ENCODE measurements at regions not wholly inside any gene's neighbourhood (a gene's known extent, or its start where the extent isn't known, plus 50 kb on each side); places are given as distances from the start of the nearest gene placed in this dataset.

GRCh38 chr11:69971741-69972140 is 106.4 kb upstream of the ANO1 start:
- DNase-seq (ENCODE audit: low read depth): no peak

- no peak for DNase-seq (ENCODE audit: low read depth)
These were observed 105.7 kb upstream of the ANO1 start for GRCh38 chr11:69972351-69972802.

GRCh38 chr11:69974528-69974927 is 103.6 kb upstream of the ANO1 start:
- no peak for DNase-seq (ENCODE audit: low read depth)

GRCh38 chr11:69975822-69976221 is 102.3 kb upstream of the ANO1 start:
- no peak for DNase-seq (ENCODE audit: low read depth)

- DNase-seq (ENCODE audit: low read depth): no peak
These were observed 101.3 kb upstream of the ANO1 start for GRCh38 chr11:69976794-69977193.

GRCh38 chr11:69977951-69978350 is 100.2 kb upstream of the ANO1 start:
- DNase-seq (ENCODE audit: low read depth): no peak

- DNase-seq (ENCODE audit: low read depth): no peak
These were observed 99.1 kb upstream of the ANO1 start for GRCh38 chr11:69978841-69979614.

- no peak for DNase-seq (ENCODE audit: low read depth)
These were observed 98.5 kb upstream of the ANO1 start for GRCh38 chr11:69979632-69980031.

- DNase-seq (ENCODE audit: low read depth): no peak
These were observed 96.9 kb upstream of the ANO1 start for GRCh38 chr11:69981119-69981784.

- DNase-seq (ENCODE audit: low read depth): no peak
These were observed 95.2 kb upstream of the ANO1 start for GRCh38 chr11:69982690-69983570.

- no peak for DNase-seq (ENCODE audit: low read depth)
These were observed 94.6 kb upstream of the ANO1 start for GRCh38 chr11:69983571-69983877.

GRCh38 chr11:69983897-69984438 is 94.1 kb upstream of the ANO1 start:
- DNase-seq (ENCODE audit: low read depth): no peak

GRCh38 chr11:69984457-69985261 is 93.5 kb upstream of the ANO1 start:
- DNase-seq (ENCODE audit: low read depth): no peak

GRCh38 chr11:69985331-69985640 is 92.8 kb upstream of the ANO1 start:
- no peak for DNase-seq (ENCODE audit: low read depth)

- DNase-seq (ENCODE audit: low read depth): no peak
These were observed 92.3 kb upstream of the ANO1 start for GRCh38 chr11:69985641-69986439.

GRCh38 chr11:69986440-69986787 is 91.7 kb upstream of the ANO1 start:
- no peak for DNase-seq (ENCODE audit: low read depth)

- DNase-seq (ENCODE audit: low read depth): no peak
These were observed 91.3 kb upstream of the ANO1 start for GRCh38 chr11:69986830-69987229.

- DNase-seq (ENCODE audit: low read depth): no peak
These were observed 86.1 kb upstream of the ANO1 start for GRCh38 chr11:69992026-69992425.

GRCh38 chr11:69992943-69993694 is 85.0 kb upstream of the ANO1 start:
- no peak for DNase-seq (ENCODE audit: low read depth)

GRCh38 chr11:69994810-69995209 is 83.3 kb upstream of the ANO1 start:
- DNase-seq (ENCODE audit: low read depth): no peak

Data from stimulated activated CD8-positive, alpha-beta memory T cell treated with anti-CD3 and anti-CD28 coated beads, Interleukin-7, amount 100 ng/mL, for 24 hours (primary cell).